Endothelial cell of umbilical vein (primary cell): ENCODE measurements at regions not wholly inside any gene's neighbourhood (a gene's known extent, or its start where the extent isn't known, plus 50 kb on each side); places are given as distances from the start of the nearest gene placed in this dataset.

ENCODE experiments used
- BruUV-seq: library from RNA; stranded (reverse); fragments of 400-500 nt; replicated peaks from 2 replicates; lab custom pipeline; 2021; lab: Mats Ljungman, UMichigan
- CTCF ChIA-PET: fragments of 300-600, 350-600 bp; sonication (Branson Sonifier 250); formaldehyde crosslinking; loops from one replicate; lab custom pipeline; 2021; ENCODE audit warnings: antibody characterized with exemption, inconsistent platforms; lab: Charles Lee
- POLR2A ChIA-PET: fragments of 300-600, 350-600 bp; sonication (Branson Sonifier 250); formaldehyde crosslinking; loops from one replicate; lab custom pipeline; 2021; ENCODE audit warnings: antibody characterized with exemption, inconsistent platforms; lab: Charles Lee
- DNase-seq: peaks from one replicate; pipeline ENCODE4 v3.0.0-alpha.2; 2011; ENCODE audit warnings: low read depth, low spot score
- FAIRE-seq: peaks from 2 replicates; lab custom pipeline; 2011; peaks lifted over from hg19 to GRCh38; lab: Jason Lieb, UNC
- H2AFZ ChIP-seq: 2 replicates; pipeline ENCODE4 v1.6.0; 2012; ENCODE audit warnings: low read depth, low read length, control low read depth, inconsistent platforms
- H3K27ac ChIP-seq: 2 replicates; pipeline ENCODE4 v1.5.1; 2011; ENCODE audit warnings: low read depth, mild to moderate bottlenecking, control low read depth, low read length, moderate library complexity; ENCODE audit not compliant: insufficient read depth
- H3K27me3 ChIP-seq, 2 experiments: 2 replicates each; pipeline versions ENCODE4 v1.6.0 to v1.6.1; 2011; ENCODE audit warnings: low read length in 2 of 2, mixed read lengths in 1 of 2; ENCODE audit not compliant: control insufficient read depth in 2 of 2, insufficient read depth in 2 of 2
- H3K36me3 ChIP-seq, 2 experiments: 2 replicates in 1 of 2; 3 replicates in 1 of 2; pipeline ENCODE4 v1.5.1; 2011; ENCODE audit warnings: low read length in 2 of 2, mild to moderate bottlenecking in 1 of 2, moderate library complexity in 1 of 2; ENCODE audit not compliant: control insufficient read depth in 2 of 2, insufficient read depth in 2 of 2; ENCODE audit errors: extremely low read depth in 1 of 2
- H3K4me1 ChIP-seq: 3 replicates; pipeline ENCODE4 v1.5.1; 2011; ENCODE audit warnings: mild to moderate bottlenecking, low read length; ENCODE audit not compliant: control insufficient read depth, insufficient read depth; ENCODE audit errors: extremely low read depth
- H3K4me2 ChIP-seq: 2 replicates; pipeline ENCODE4 v1.6.1; 2011; ENCODE audit warnings: low read length, control low read depth, mixed read lengths; ENCODE audit not compliant: insufficient read depth
- H3K4me3 ChIP-seq, 3 experiments: fragments of 200-600 bp in 1 of 3; sonication (generic), shearing (Covaris generic) in 1 of 3; replicated peaks in 1 of 3; 2 replicates each; pipeline ENCODE4 v1.5.1; 2011 to 2016; ENCODE audit warnings: control low read depth in 3 of 3, low read length in 3 of 3, mild to moderate bottlenecking in 2 of 3, inconsistent platforms in 1 of 3, low read depth in 1 of 3, moderate library complexity in 1 of 3; ENCODE audit not compliant: insufficient read depth in 1 of 3
- H3K79me2 ChIP-seq: 2 replicates; pipeline ENCODE4 v1.6.0; 2012; ENCODE audit warnings: low read length, inconsistent platforms; ENCODE audit not compliant: control insufficient read depth, insufficient read depth
- H3K9ac ChIP-seq: replicated peaks from 2 replicates; pipeline ENCODE3; 2011; ENCODE audit warnings: low read length, control low read depth; ENCODE audit not compliant: insufficient read depth; ENCODE audit errors: extremely low read depth
- H3K9me1 ChIP-seq: replicated peaks from 3 replicates; pipeline ENCODE4 v1.6.0; 2011; ENCODE audit warnings: mild to moderate bottlenecking, low read length; ENCODE audit not compliant: control insufficient read depth, insufficient read depth; ENCODE audit errors: extremely low read depth
- H3K9me3 ChIP-seq: replicated peaks from 2 replicates; pipeline ENCODE4 v1.5.1; 2012; ENCODE audit warnings: low read length, inconsistent platforms; ENCODE audit not compliant: control insufficient read depth, insufficient read depth
- H4K20me1 ChIP-seq: replicated peaks from 2 replicates; pipeline ENCODE3; 2011; ENCODE audit warnings: mild to moderate bottlenecking, low read length; ENCODE audit not compliant: control insufficient read depth, insufficient read depth; ENCODE audit errors: extremely low read depth
- CTCF ChIP-seq, 2 donors: IDR thresholded peaks; 1 replicate in 1 of 2; 2 replicates in 1 of 2; pipeline ENCODE4 v1.5.1; 2011; ENCODE audit warnings: low read length in 2 of 2, mild to moderate bottlenecking in 2 of 2, moderate library complexity in 2 of 2, control low read depth in 1 of 2, inconsistent platforms in 1 of 2, low read depth in 1 of 2; ENCODE audit not compliant: insufficient read depth in 1 of 2; ENCODE audit errors: extremely low read depth in 1 of 2
- EZH2 ChIP-seq: IDR thresholded peaks from 2 replicates; pipeline ENCODE4 v1.6.1; 2012; ENCODE audit warnings: borderline replicate concordance, low read depth, mild to moderate bottlenecking, moderate library complexity, low read length, inconsistent platforms; ENCODE audit not compliant: severe bottlenecking
- FOS ChIP-seq: IDR thresholded peaks from 2 replicates; pipeline ENCODE4 v1.6.1; 2011; ENCODE audit warnings: mild to moderate bottlenecking, low read length, moderate library complexity, borderline replicate concordance; ENCODE audit not compliant: insufficient read depth
- GATA2 ChIP-seq: IDR thresholded peaks from 2 replicates; pipeline ENCODE4 v1.7.0; 2011; ENCODE audit warnings: low read depth, mild to moderate bottlenecking, moderate library complexity, mixed read lengths, low read length; ENCODE audit not compliant: insufficient read length, insufficient read depth
- JUN ChIP-seq: IDR thresholded peaks from 2 replicates; pipeline ENCODE4 v1.6.1; 2011; ENCODE audit warnings: borderline replicate concordance, low read depth; ENCODE audit not compliant: insufficient read length, insufficient read depth
- POLR2A ChIP-seq: IDR thresholded peaks from 2 replicates; pipeline ENCODE4 v1.6.1; 2012; ENCODE audit warnings: low read depth, mild to moderate bottlenecking, control low read depth, low read length
- POLR2AphosphoS5 ChIP-seq: IDR thresholded peaks from 2 replicates; pipeline ENCODE4 v1.6.1; 2012; ENCODE audit warnings: low read depth, mild to moderate bottlenecking, control low read depth, low read length, moderate library complexity; ENCODE audit not compliant: insufficient read depth
- dilution Hi-C: fragments of 300-500 bp; cut with MboI; formaldehyde crosslinking; loops from one replicate; pipeline ENCODE4 v1.15.0; 2019; ENCODE audit warnings: low sequenced_read_pairs; ENCODE audit not compliant: extremely low pct_ligation_motif_present
- intact Hi-C: fragments of 100-400 bp; cut with micrococcal nuclease; formaldehyde crosslinking; loops from one replicate; pipeline ENCODE4 v1.10.0; 2022

- Histone ChIP-seq H3K27ac (no peak overlapping the region), H4K20me1 (no peaks in the 10 kb centered on the region), H3K9me1 (no peaks in the 10 kb centered on the region), H3K9me3 (peaks cover 1% of the 10 kb centered on the region), H3K4me1 (no peaks in the 10 kb centered on the region), H2AFZ (no peak overlapping the region), H3K4me2 (no peak overlapping the region), H3K79me2 (no peaks in the 10 kb centered on the region), H3K36me3 (no peaks in the 10 kb centered on the region), H3K9ac (no peak overlapping the region), H3K4me3 (no peak overlapping the region), H3K27me3 (no peaks in the 10 kb centered on the region)
- TF ChIP-seq JUN (no peak), POLR2A (no peak), CTCF (IDR thresholded peaks at IDR 0.05; ENCODE audit: extremely low read depth in 1 of 2, insufficient read depth in 1 of 2, low read depth in 1 of 2, low read length in 2 of 2) (no peak), FOS (no peak), EZH2 (no peak), POLR2AphosphoS5 (no peak), GATA2 (no peak)
- intact Hi-C loops (no loop called here), dilution Hi-C loops (no loop called here)
- CTCF ChIA-PET, result no interaction called here
- DNase-seq (no peak), FAIRE-seq (no peak)
- POLR2A ChIA-PET, result no interaction called here
- BruUV-seq, result no TSS peak
Measured at GRCh38 chr10:108913300-108913699, 1010.0 kb downstream of the XPNPEP1 start.
